Esophagus squamous epithelium (tissue), 5 donors: ENCODE measurements at regions not wholly inside any gene's neighbourhood (a gene's known extent, or its start where the extent isn't known, plus 50 kb on each side); places are given as distances from the start of the nearest gene placed in this dataset.
"Not testable (repeated sequence)": the region's sequence is repeated elsewhere in the genome, so short reads cannot be mapped to it uniquely, and the experiment has no call there.

Source experiments
- DNase-seq: peaks from one replicate; lab custom pipeline; 2025; lab: John Stamatoyannopoulos, UW
- H3K27ac ChIP-seq, 4 donors: fragments of 200-600 bp; sonication (generic); one replicate each; pipeline ENCODE4 v1.5.1; 2016 to 2019; ENCODE audit warnings: mild to moderate bottlenecking in 1 of 4
- H3K27me3 ChIP-seq, 4 donors: fragments of 200-600 bp; sonication (generic); 1 replicate in 3 of 4; 2 replicates in 1 of 4; pipeline versions ENCODE4 v1.5.1 to v1.6.0; 2017 to 2021; ENCODE audit warnings: antibody characterized with exemption in 1 of 4
- H3K36me3 ChIP-seq, 3 donors: fragments of 200-600 bp; sonication (generic); one replicate each; pipeline ENCODE4 v1.5.1; 2016 to 2019
- H3K4me1 ChIP-seq, 3 donors: fragments of 200-600 bp; sonication (generic); one replicate each; pipeline ENCODE4 v1.5.1; 2017 to 2019
- H3K4me3 ChIP-seq, 4 donors: fragments of 200-600 bp; sonication (generic); 1 replicate in 3 of 4; 2 replicates in 1 of 4; pipeline ENCODE4 v1.5.1; 2016 to 2019; ENCODE audit warnings: mild to moderate bottlenecking in 2 of 4, moderate library complexity in 1 of 4
- H3K9me3 ChIP-seq, 3 donors: fragments of 200-600 bp; sonication (generic); one replicate each; pipeline ENCODE4 v1.5.1; 2016 to 2019
- CTCF ChIP-seq, 6 experiments: fragments of 450-650 bp in 4 of 6; fragments of 200-600 bp in 2 of 6; sonication (generic) in 2 of 6; IDR thresholded peaks; one replicate each; pipeline ENCODE4 v1.5.1; 2016 to 2019; ENCODE audit warnings: antibody characterized with exemption in 6 of 6, mild to moderate bottlenecking in 4 of 6, moderate library complexity in 4 of 6
- POLR2A ChIP-seq, 4 donors: fragments of 450-650 bp; IDR thresholded peaks; one replicate each; pipeline ENCODE4 v1.6.1; 2017; ENCODE audit warnings: antibody characterized with exemption in 4 of 4, mild to moderate bottlenecking in 4 of 4, moderate library complexity in 3 of 4
- WGBS, 2 donors: methylation state at CpG; one replicate each; pipeline ENCODE4 v1.1.5; 2018; 5-methylcytosine and 5-hydroxymethylcytosine counted together
- intact Hi-C: fragments of 100-400 bp; cut with DNase I; formaldehyde crosslinking; loops from one replicate; pipeline ENCODE4 v1.15.0; 2022
- donor health status: DM: yes; HTN: yes; CAD: no.

- intact Hi-C loops = no loop called here
- Histone ChIP-seq H3K27ac (peak overlapping the region in 1 of 4 donors; percentile 13), H3K9me3 (peaks cover 0 to 4% (median 0%) of the 10 kb centered on the region in 3 donors), H3K4me3 (no peak overlapping the region), H3K36me3 (no peaks in the 10 kb centered on the region), H3K27me3 (no peaks in the 10 kb centered on the region), H3K4me1 (peaks cover 0 to 10% (median 0%) of the 10 kb centered on the region in 3 donors)
- DNase-seq = no peak
- WGBS, 2 donors = 93 to 98% methylated on average over 8 to 9 of the region's 9 CpGs
- TF ChIP-seq CTCF (IDR thresholded peaks at IDR 0.05) (no peak), POLR2A (IDR thresholded peaks at IDR 0.05) (no peak)
Observed at GRCh38 chr6:15107644-15108382, 138.1 kb upstream of the JARID2 start.

GRCh38 chr6:15108383-15108715 is 137.5 kb upstream of the JARID2 start:
- TF ChIP-seq POLR2A (IDR thresholded peaks at IDR 0.05) = no peak
- TF ChIP-seq CTCF (IDR thresholded peaks at IDR 0.05) = no peak

GRCh38 chr6:15109338-15110090 is 136.4 kb upstream of the JARID2 start:
- no peaks in the 10 kb centered on the region for H3K36me3 ChIP-seq
- peaks cover 0 to 10% (median 0%) of the 10 kb centered on the region in 3 donors for H3K4me1 ChIP-seq
- DNase-seq = no peak
- H3K4me3 ChIP-seq = no peak overlapping the region
- WGBS, 2 donors = 82 to 91% methylated on average over 12 of the region's 12 CpGs
- H3K9me3 ChIP-seq = peaks cover 0 to 4% (median 0%) of the 10 kb centered on the region in 3 donors
- H3K27me3 ChIP-seq = no peaks in the 10 kb centered on the region
- no peak overlapping the region for H3K27ac ChIP-seq
- TF ChIP-seq POLR2A (IDR thresholded peaks at IDR 0.05) = no peak
- TF ChIP-seq CTCF (IDR thresholded peaks at IDR 0.05) = no peak
- intact Hi-C loops = no loop called here

More at GRCh38 chr6:15108383-15108715, 137.5 kb upstream of the JARID2 start:
- WGBS, 2 donors = 93 to 96% methylated on average over 2 of the region's 2 CpGs
- H3K36me3 ChIP-seq = no peaks in the 10 kb centered on the region
- no peak overlapping the region for H3K4me3 ChIP-seq
- DNase-seq = no peak
- peaks cover 0 to 10% (median 0%) of the 10 kb centered on the region in 3 donors for H3K4me1 ChIP-seq
- no peak overlapping the region for H3K27ac ChIP-seq
- peaks cover 0 to 4% (median 0%) of the 10 kb centered on the region in 3 donors for H3K9me3 ChIP-seq
- H3K27me3 ChIP-seq = no peaks in the 10 kb centered on the region
- intact Hi-C loops = no loop called here

GRCh38 chr6:15110726-15111354 is 135.0 kb upstream of the JARID2 start:
- Histone ChIP-seq H3K4me3 (no peak overlapping the region), H3K9me3 (peaks cover 0 to 4% (median 0%) of the 10 kb centered on the region in 3 donors), H3K27ac (no peak overlapping the region), H3K4me1 (peaks cover 0 to 10% (median 0%) of the 10 kb centered on the region in 3 donors), H3K27me3 (no peaks in the 10 kb centered on the region), H3K36me3 (no peaks in the 10 kb centered on the region)
- WGBS, 2 donors = 12 to 47% methylated on average over 1 of the region's 1 CpG
- intact Hi-C loops = no loop called here
- TF ChIP-seq POLR2A (IDR thresholded peaks at IDR 0.05) = no peak
- TF ChIP-seq CTCF (IDR thresholded peaks at IDR 0.05) = no peak
- DNase-seq = no peak

GRCh38 chr6:15111576-15111975 is 134.3 kb upstream of the JARID2 start:
- intact Hi-C loops, H3K4me3 ChIP-seq, H3K27me3 ChIP-seq, H3K9me3 ChIP-seq, H3K27ac ChIP-seq, H3K36me3 ChIP-seq, DNase-seq: not testable (repeated sequence)
- WGBS, 2 donors = 73% methylated on average over 1 of the region's 1 CpG; no CpG with 5 or more reads in 1 of the 2 donors
- H3K4me1 ChIP-seq = peaks cover 0 to 10% (median 0%) of the 10 kb centered on the region in 3 donors
